A549 (cell line): ENCODE measurements at regions not wholly inside any gene's neighbourhood (a gene's known extent, or its start where the extent isn't known, plus 50 kb on each side); places are given as distances from the start of the nearest gene placed in this dataset.
A peak's percentile ranks its signal among the peaks of the same experiment; 100 is the strongest.

ENCODE experiments used
- ATAC-seq, 2 experiments: fragments of 200-7000 bp in 1 of 2; fragments of >200 bp in 1 of 2; cut with Nextera tagmentation in 1 of 2; cut with Tn5 transposase in 1 of 2; 3 replicates each; pipeline versions ENCODE4 v1.8.0 to v1.9.1; 2018 to 2020; ENCODE audit warnings: mild to moderate bottlenecking in 1 of 2, moderate library complexity in 1 of 2
- CTCF ChIA-PET: fragments of 300-600 bp; sonication (Branson Sonifier 250); formaldehyde crosslinking; extraction: SDS; loops from one replicate; lab custom pipeline; 2021; ENCODE audit warnings: antibody characterized with exemption, inconsistent platforms; lab: Yijun Ruan, JAX
- POLR2A ChIA-PET: fragments of 350-600 bp; formaldehyde crosslinking; extraction: SDS; loops from one replicate; lab custom pipeline; 2021; ENCODE audit warnings: antibody characterized with exemption, inconsistent platforms; lab: Yijun Ruan, JAX
- DNase-seq, 2 experiments: peaks; one replicate each; pipeline versions ENCODE4 v3.0.0 to v3.0.0-alpha.2; 2011 to 2016; ENCODE audit warnings: low read depth in 1 of 2, low spot score in 1 of 2
- FAIRE-seq: peaks from 2 replicates; lab custom pipeline; 2011; peaks lifted over from hg19 to GRCh38; lab: Jason Lieb, UNC
- H3K27ac ChIP-seq, 2 experiments: fragments of >200 bp; sonication (Bioruptor Twin); formaldehyde crosslinking; 3 replicates each; pipeline ENCODE4 v1.5.1; 2016 to 2017
- H3K4me1 ChIP-seq: fragments of >200 bp; sonication (Bioruptor Twin); formaldehyde crosslinking; 3 replicates; pipeline ENCODE4 v1.6.1; 2016
- H3K4me2 ChIP-seq: fragments of >200 bp; sonication (Bioruptor Twin); formaldehyde crosslinking; 3 replicates; pipeline ENCODE4 v1.6.1; 2016
- H3K4me3 ChIP-seq: fragments of >200 bp; sonication (Bioruptor Twin); formaldehyde crosslinking; 3 replicates; pipeline ENCODE4 v1.5.1; 2016
- H3K9me3 ChIP-seq: fragments of >200 bp; sonication (Bioruptor Twin); formaldehyde crosslinking; 3 replicates; pipeline ENCODE4 v1.6.1; 2016
- CBX2 ChIP-seq: fragments of 200-600 bp; sonication (generic); IDR thresholded peaks from 2 replicates; pipeline ENCODE4 v1.6.1; 2016; ENCODE audit warnings: low read depth, mild to moderate bottlenecking, borderline replicate concordance
- CBX8 ChIP-seq: fragments of 200-600 bp; sonication (generic); IDR thresholded peaks from 2 replicates; pipeline ENCODE4 v1.6.1; 2016
- CEBPB ChIP-seq, 2 experiments: fragments of >200 bp in 1 of 2; sonication (Bioruptor Twin) in 1 of 2; formaldehyde crosslinking in 1 of 2; IDR thresholded peaks; 2 replicates each; pipeline ENCODE4 v1.6.1; 2012 to 2016
- EHMT2 ChIP-seq: fragments of 200-600 bp; sonication (generic); IDR thresholded peaks from 2 replicates; pipeline ENCODE4 v1.6.1; 2016; ENCODE audit warnings: antibody characterized with exemption, low read depth, mild to moderate bottlenecking, moderate library complexity
- ESRRA ChIP-seq: fragments of 150-350 bp; IDR thresholded peaks from 2 replicates; pipeline ENCODE4 v1.6.1; 2014; ENCODE audit warnings: mild to moderate bottlenecking, low read length, borderline replicate concordance
- FOSB ChIP-seq: fragments of 250-450 bp; sonication (Bioruptor Pico); IDR thresholded peaks from 2 replicates; pipeline ENCODE4 v1.5.0; 2020; ENCODE audit warnings: mild to moderate bottlenecking, moderate library complexity
- FOSL2 ChIP-seq, 2 experiments: fragments of 450-650 bp in 1 of 2; fragments of >200 bp in 1 of 2; sonication (Bioruptor Twin) in 1 of 2; formaldehyde crosslinking; IDR thresholded peaks; 2 replicates each; pipeline versions ENCODE4 v1.5.0 to v1.6.1; 2016 to 2020; ENCODE audit warnings: mild to moderate bottlenecking in 1 of 2, moderate library complexity in 1 of 2
- FOXS1 ChIP-seq: fragments of 250-450 bp; sonication (Bioruptor Pico); IDR thresholded peaks from 2 replicates; pipeline ENCODE4 v1.5.0; 2020; ENCODE audit warnings: mild to moderate bottlenecking, moderate library complexity
- GATA3 ChIP-seq: IDR thresholded peaks from 2 replicates; pipeline ENCODE4 v1.6.1; 2012; ENCODE audit warnings: borderline replicate concordance
- HEYL ChIP-seq: fragments of 250-450 bp; sonication (Bioruptor Pico); IDR thresholded peaks from 2 replicates; pipeline ENCODE4 v1.8.0; 2021; ENCODE audit warnings: mild to moderate bottlenecking, moderate library complexity
- HOXB13 ChIP-seq: fragments of 250-450 bp; sonication (Bioruptor Pico); IDR thresholded peaks from 2 replicates; pipeline ENCODE4 v1.5.0; 2020; ENCODE audit warnings: low read depth, mild to moderate bottlenecking, moderate library complexity
- MAFK ChIP-seq: fragments of 450-650 bp; IDR thresholded peaks from 2 replicates; pipeline ENCODE4 v1.6.1; 2014; ENCODE audit not compliant: partially characterized antibody
- NFE2L2 ChIP-seq: fragments of 150-350 bp; conservative IDR thresholded peaks from 2 replicates; pipeline ENCODE4 v1.6.1; 2014; ENCODE audit warnings: low read length
- NR3C1 ChIP-seq: fragments of >200 bp; sonication (Bioruptor Twin); formaldehyde crosslinking; IDR thresholded peaks from 3 replicates; pipeline ENCODE4 v1.6.1; 2017
- PHF8 ChIP-seq: fragments of 200-600 bp; sonication (generic); IDR thresholded peaks from 2 replicates; pipeline ENCODE4 v1.6.1; 2016; ENCODE audit warnings: low read depth, mild to moderate bottlenecking, antibody characterized with exemption, moderate library complexity, borderline replicate concordance
- POLR2AphosphoS2 ChIP-seq: conservative IDR thresholded peaks from 2 replicates; pipeline ENCODE4 v1.6.1; 2012; ENCODE audit warnings: low read length, improper control_type of control experiment, inconsistent platforms
- RFX5 ChIP-seq: fragments of 450-650 bp; IDR thresholded peaks from 2 replicates; pipeline ENCODE4 v1.7.1; 2014; ENCODE audit warnings: antibody characterized with exemption, mild to moderate bottlenecking, moderate library complexity
- TP53 ChIP-seq: fragments of 250-450 bp; sonication (Bioruptor Pico); IDR thresholded peaks from 2 replicates; pipeline ENCODE4 v1.5.0; 2021; ENCODE audit warnings: mild to moderate bottlenecking, moderate library complexity
- WGBS: methylation state at CpG from one replicate; pipeline ENCODE4 v1.1.6; 2017; ENCODE audit errors: missing lambda C conversion rate; 5-methylcytosine and 5-hydroxymethylcytosine counted together
- TF ChIP-seq, protein P1 (sequence below): fragments of >200 bp; sonication (Bioruptor Twin); formaldehyde crosslinking; IDR thresholded peaks from 3 replicates; pipeline ENCODE4 v1.5.1; 2016
- TF ChIP-seq, protein P2 (sequence below): fragments of >200 bp; sonication (Bioruptor Twin); formaldehyde crosslinking; IDR thresholded peaks from 2 replicates; pipeline ENCODE4 v1.6.1; 2016
- TF ChIP-seq, protein P3 (sequence below): fragments of 250-450 bp; sonication (Bioruptor Pico); IDR thresholded peaks from 2 replicates; pipeline ENCODE4 v1.5.0; 2021; ENCODE audit warnings: mild to moderate bottlenecking, moderate library complexity, borderline replicate concordance
- TF ChIP-seq, protein P4 (sequence below): IDR thresholded peaks from 2 replicates; pipeline ENCODE4 v1.6.1; 2012

DNA sequence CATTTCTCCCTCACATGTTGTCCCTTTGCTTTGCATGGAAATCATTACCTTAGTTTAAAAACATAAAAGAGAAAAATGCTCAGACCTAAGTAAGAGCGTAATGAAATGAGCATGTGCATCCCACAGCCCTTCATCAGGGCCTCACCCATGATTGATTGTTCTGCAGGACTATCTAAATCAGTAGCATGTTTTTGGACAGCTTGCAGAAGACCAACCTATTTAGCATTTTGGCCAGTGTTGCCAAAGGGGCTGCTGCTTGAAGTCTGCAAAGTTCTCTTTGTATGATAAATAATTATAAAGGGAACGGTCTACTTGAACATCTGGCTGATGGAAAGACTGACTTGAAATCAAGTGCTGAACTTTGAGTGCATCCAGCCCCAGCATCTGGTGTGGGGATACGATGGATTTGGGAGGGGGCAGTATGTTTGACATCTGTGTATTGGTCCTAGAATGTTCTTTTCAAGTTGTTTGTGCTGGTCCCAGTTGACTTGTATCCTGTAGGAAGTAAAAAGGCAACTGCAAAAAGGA lies 76.1 kb upstream of the LIMCH1 start (continued):
- TF ChIP-seq POLR2AphosphoS2: no peak
- TF ChIP-seq, all 56 proteins: peak for 0

DNA sequence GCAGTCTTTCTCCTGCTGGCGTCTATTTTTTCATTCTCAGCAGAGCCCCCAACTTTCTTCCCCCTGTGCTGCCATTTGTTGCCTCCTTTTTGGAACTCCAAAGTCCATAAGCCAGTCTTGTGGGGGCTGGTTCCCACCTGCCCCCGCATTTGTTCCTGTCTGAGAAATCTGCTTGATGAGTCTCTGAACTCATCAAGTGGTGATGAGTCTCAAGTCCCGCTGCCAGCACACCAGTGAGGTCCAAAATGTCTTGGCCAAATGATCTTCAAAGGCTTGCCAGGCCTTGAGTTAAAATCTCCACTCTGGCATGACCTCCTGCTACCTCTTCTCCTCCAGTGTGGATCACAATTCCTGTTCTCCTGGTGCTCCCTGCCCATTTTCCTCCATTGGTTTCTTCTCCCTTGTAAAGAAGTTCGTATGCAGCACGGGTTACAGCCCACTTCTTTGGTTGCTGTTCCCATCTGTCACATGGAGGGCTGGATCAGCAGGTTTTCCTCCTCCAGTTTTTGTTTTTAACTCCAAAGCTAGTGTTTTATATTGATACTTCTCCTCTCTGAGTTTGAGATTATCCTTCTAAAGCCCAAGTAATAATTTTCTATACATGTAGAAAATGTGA lies 72.7 kb upstream of the LIMCH1 start:
- TF ChIP-seq HEYL (CRISPR knock-in tag) (no peak), FOSL2 (IDR thresholded peaks at IDR 0.05) (no peak), FOSL2 (CRISPR knock-in tag; IDR thresholded peaks at IDR 0.05) (no peak), MAFK (no peak), NR3C1 (no peak)
- TF ChIP-seq, protein P1, sequence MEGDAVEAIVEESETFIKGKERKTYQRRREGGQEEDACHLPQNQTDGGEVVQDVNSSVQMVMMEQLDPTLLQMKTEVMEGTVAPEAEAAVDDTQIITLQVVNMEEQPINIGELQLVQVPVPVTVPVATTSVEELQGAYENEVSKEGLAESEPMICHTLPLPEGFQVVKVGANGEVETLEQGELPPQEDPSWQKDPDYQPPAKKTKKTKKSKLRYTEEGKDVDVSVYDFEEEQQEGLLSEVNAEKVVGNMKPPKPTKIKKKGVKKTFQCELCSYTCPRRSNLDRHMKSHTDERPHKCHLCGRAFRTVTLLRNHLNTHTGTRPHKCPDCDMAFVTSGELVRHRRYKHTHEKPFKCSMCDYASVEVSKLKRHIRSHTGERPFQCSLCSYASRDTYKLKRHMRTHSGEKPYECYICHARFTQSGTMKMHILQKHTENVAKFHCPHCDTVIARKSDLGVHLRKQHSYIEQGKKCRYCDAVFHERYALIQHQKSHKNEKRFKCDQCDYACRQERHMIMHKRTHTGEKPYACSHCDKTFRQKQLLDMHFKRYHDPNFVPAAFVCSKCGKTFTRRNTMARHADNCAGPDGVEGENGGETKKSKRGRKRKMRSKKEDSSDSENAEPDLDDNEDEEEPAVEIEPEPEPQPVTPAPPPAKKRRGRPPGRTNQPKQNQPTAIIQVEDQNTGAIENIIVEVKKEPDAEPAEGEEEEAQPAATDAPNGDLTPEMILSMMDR: no peak
- H3K4me1 ChIP-seq: peaks cover 50% of the 10 kb centered on the region
- ChIA-PET POLR2A (no interaction called here), CTCF (no interaction called here)
- FAIRE-seq (no peak), DNase-seq (no peak), ATAC-seq (no peak)
- no peak overlapping the region for H3K4me2 ChIP-seq
- no peaks in the 10 kb centered on the region for H3K9me3 ChIP-seq
- WGBS: 83% methylated on average over 5 of the region's 5 CpGs
- H3K4me3 ChIP-seq: no peak overlapping the region
- H3K27ac ChIP-seq: peak overlapping the region in 1 of 2 experiments; percentile 49; a peak in 1 of 6 replicates

DNA sequence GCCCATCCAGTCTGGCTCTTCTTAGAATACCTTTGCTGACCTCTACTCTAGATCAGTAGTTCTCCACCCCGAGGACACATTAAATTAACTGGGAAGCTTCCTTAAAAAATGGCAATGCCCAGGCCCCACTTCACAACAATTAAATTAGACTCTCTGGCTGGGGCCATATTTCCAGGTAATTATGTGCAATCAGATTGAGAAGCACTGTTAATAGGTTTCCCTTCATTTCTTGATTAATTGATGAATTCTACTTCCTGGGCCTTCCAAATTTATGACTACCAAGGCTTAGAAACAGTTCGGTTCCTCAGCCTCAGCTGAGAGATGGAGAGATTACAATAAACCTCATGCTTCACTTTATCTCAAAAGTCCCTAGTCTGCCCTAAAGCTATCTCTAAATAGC lies 71.7 kb upstream of the LIMCH1 start:
- TF ChIP-seq EHMT2 (no peak), PHF8 (no peak), NR3C1 (no peak), HEYL (CRISPR knock-in tag) (no peak), MAFK (no peak), FOSB (CRISPR knock-in tag) (no peak), FOXS1 (CRISPR knock-in tag) (no peak), RFX5 (no peak), HOXB13 (CRISPR knock-in tag) (no peak)
- TF ChIP-seq, all 56 proteins: peak for 0
- Histone ChIP-seq H3K9me3 (no peaks in the 10 kb centered on the region), H3K4me2 (no peak overlapping the region), H3K4me3 (no peak overlapping the region), H3K4me1 (peaks cover 54% of the 10 kb centered on the region), H3K27ac (no peak overlapping the region)
- FAIRE-seq (no peak), ATAC-seq (no peak), DNase-seq (no peak)
- WGBS: 67% methylated on average over 2 of the region's 2 CpGs
- ChIA-PET POLR2A (no interaction called here), CTCF (no interaction called here)

DNA sequence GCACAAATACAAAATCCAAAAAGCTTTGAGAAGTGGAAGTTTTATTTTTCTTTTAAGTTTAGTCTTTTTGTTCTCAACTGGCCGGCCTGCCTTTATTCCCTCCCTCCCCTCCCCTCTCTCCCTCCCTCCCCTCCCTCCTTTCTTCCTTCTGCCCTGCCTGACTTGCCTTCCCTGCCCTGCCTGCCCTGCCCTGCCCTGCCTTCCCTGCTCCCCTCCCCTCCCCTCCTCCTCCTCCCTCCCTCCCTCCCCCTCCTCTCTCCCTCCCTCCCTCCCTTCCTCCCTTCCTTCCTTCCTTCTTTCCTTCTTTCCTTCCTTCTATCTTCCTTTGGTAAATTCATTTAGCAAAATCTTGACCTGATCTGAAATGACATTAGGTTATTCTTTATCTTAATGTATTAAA lies 69.8 kb upstream of the LIMCH1 start:
- no peak for TF ChIP-seq TP53 (CRISPR knock-in tag)
- TF ChIP-seq, protein P2, sequence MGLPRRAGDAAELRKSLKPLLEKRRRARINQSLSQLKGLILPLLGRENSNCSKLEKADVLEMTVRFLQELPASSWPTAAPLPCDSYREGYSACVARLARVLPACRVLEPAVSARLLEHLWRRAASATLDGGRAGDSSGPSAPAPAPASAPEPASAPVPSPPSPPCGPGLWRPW: no peak
- TF ChIP-seq ESRRA: no peak
- no peak for TF ChIP-seq CBX2
- TF ChIP-seq, protein P3, sequence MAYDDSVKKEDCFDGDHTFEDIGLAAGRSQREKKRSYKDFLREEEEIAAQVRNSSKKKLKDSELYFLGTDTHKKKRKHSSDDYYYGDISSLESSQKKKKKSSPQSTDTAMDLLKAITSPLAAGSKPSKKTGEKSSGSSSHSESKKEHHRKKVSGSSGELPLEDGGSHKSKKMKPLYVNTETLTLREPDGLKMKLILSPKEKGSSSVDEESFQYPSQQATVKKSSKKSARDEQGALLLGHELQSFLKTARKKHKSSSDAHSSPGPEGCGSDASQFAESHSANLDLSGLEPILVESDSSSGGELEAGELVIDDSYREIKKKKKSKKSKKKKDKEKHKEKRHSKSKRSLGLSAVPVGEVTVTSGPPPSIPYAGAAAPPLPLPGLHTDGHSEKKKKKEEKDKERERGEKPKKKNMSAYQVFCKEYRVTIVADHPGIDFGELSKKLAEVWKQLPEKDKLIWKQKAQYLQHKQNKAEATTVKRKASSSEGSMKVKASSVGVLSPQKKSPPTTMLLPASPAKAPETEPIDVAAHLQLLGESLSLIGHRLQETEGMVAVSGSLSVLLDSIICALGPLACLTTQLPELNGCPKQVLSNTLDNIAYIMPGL: no peak
- TF ChIP-seq, protein P4, sequence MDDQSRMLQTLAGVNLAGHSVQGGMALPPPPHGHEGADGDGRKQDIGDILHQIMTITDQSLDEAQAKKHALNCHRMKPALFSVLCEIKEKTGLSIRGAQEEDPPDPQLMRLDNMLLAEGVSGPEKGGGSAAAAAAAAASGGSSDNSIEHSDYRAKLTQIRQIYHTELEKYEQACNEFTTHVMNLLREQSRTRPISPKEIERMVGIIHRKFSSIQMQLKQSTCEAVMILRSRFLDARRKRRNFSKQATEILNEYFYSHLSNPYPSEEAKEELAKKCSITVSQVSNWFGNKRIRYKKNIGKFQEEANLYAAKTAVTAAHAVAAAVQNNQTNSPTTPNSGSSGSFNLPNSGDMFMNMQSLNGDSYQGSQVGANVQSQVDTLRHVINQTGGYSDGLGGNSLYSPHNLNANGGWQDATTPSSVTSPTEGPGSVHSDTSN: no peak
- TF ChIP-seq FOSB (CRISPR knock-in tag): no peak
- no peak for TF ChIP-seq CBX8
- no peak for TF ChIP-seq CEBPB (IDR thresholded peaks at IDR 0.05)
- no peak for TF ChIP-seq NFE2L2
- TF ChIP-seq GATA3: no peak
- ATAC-seq (no peak), DNase-seq (no peak), FAIRE-seq (no peak)
- WGBS: 73% methylated on average over 1 of the region's 1 CpG
- Histone ChIP-seq H3K9me3 (no peaks in the 10 kb centered on the region), H3K4me2 (peak overlapping the region; percentile 33; the same call in 2 of the 3 replicates), H3K4me1 (peaks cover 69% of the 10 kb centered on the region), H3K4me3 (no peak overlapping the region), H3K27ac (peak overlapping the region in 1 of 2 experiments; percentile 61; a peak in 3 of 6 replicates)
- ChIA-PET POLR2A (no interaction called here), CTCF (no interaction called here)
